B cell (primary cell): ENCODE measurements at regions not wholly inside any gene's neighbourhood (a gene's known extent, or its start where the extent isn't known, plus 50 kb on each side); places are given as distances from the start of the nearest gene placed in this dataset.

Source experiments
- CTCF ChIP-seq: fragments of 200-600 bp; IDR thresholded peaks from one replicate; pipeline ENCODE4 v1.8.0; 2022; ENCODE audit warnings: antibody characterized with exemption, mild to moderate bottlenecking
- EZH2 ChIP-seq: IDR thresholded peaks from 2 replicates; pipeline ENCODE4 v1.6.1; 2012; ENCODE audit warnings: borderline replicate concordance, low read depth, mild to moderate bottlenecking, moderate library complexity, low read length; ENCODE audit not compliant: insufficient read depth, poor library complexity, severe bottlenecking

- TF ChIP-seq CTCF (no peak), EZH2 (no peak)
Observed at GRCh38 chr12:115489253-115489652, 788.2 kb downstream of the MED13L start.
